ENCODE measurements at regions not wholly inside any gene's neighbourhood (a gene's known extent, or its start where the extent isn't known, plus 50 kb on each side); places are given as distances from the start of the nearest gene placed in this dataset.

GRCh38 chr11:19647816-19648215 lies 64.8 kb upstream of the NAV2 start:
- TF ChIP-seq CTCF (conservative IDR thresholded peaks at IDR 0.05 in 1 of 2, IDR thresholded peaks at IDR 0.05 in 1 of 2; ENCODE audit: extremely low read depth in 1 of 2, insufficient read depth in 1 of 2, low read depth in 1 of 2, low read length in 2 of 2) (no peak), EZH2 (IDR thresholded peaks at IDR 0.05; ENCODE audit: borderline replicate concordance, low read length) (no peak)
